Stimulated activated CD4-positive, alpha-beta T cell treated with anti-CD3 and anti-CD28 coated beads, Interleukin-1b, Interleukin-23, amount 100 ng/mL, for 4 hours (primary cell): ENCODE measurements at regions not wholly inside any gene's neighbourhood (a gene's known extent, or its start where the extent isn't known, plus 50 kb on each side); places are given as distances from the start of the nearest gene placed in this dataset.

ENCODE experiments used
- DNase-seq, 2 donors: peaks; one replicate each; pipeline ENCODE4 v3.0.0-alpha.2; 2020; ENCODE audit warnings: low read depth in 2 of 2

DNA sequence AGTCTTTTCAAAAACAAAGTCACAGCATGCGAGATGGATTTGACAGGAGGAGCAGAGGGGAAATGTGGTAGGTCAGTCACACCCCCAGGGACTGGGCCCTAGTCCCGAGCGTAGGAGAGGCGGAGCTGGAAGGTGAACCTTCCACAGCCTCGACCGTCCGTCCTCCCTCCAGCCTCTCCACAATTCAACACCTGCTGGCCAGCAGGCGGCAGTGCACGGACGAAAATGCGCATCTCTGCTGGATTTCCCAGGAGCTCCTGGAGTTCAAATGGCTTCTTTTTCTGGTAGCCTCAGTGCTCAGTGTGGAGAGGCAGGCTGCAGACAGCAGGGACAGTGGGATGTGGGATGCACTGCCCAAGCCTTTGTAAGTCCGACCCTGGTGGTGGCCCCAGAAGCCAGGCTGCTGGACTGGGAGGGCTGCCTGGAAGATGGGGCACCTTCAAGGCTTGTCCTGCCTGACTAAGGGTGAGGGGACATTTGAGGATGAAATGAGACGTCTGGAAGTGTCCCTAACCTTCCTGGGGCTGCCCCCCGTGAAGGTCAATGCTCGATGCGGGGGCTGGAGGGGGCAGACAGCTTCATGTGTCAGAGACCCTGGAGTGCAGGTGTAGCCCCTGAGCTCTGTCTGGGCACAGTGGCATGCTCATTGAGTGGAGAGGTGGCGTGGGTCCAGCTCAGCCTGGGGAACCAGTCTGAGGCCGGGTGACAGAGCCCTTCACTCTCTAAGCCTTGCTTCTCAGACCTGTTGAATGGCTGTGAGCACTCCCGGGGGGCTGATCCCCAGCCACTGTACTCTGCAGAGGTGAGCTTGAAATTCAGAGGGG lies 189.5 kb downstream of the TFCP2L1 start:
- no peak for DNase-seq

DNA sequence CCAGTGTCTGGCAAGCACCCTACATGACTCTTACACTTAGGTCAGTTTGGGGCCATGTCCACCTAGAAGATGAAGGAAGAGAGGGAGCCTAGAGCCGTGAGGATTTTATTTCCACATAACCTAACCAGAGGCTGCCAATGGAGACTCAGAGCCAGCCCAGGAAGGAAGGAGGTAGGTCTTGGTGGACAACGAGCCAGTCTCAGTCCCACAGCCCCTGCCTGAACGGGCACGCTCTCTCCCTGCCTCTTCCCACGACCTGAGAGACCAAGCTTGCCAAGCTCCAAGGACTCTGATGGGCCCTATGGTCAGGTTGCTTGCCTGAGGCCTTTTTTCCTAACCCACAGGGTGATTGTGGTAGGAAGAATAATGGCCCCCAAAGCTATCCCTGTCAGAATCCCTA lies 188.4 kb downstream of the TFCP2L1 start:
- DNase-seq: no peak

DNA sequence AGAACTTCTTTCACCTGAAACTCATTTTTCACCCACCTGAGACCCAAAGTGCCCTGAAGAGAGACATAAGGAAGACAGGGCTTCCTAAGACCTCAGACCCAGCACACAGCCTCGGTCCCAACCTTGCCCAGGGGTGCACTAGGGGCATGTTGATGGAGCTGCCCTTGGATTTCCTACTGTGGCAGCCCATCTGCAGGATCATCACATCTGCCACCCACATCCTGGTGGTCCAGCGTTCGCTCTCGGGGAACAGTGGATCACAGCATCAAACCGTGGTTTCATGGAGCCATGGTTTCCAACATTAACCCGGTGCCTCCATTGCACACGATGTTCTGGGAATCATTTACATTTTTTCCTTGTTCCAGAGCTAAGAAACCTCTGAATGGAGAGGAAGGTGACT lies 186.4 kb downstream of the TFCP2L1 start:
- no peak for DNase-seq

DNA sequence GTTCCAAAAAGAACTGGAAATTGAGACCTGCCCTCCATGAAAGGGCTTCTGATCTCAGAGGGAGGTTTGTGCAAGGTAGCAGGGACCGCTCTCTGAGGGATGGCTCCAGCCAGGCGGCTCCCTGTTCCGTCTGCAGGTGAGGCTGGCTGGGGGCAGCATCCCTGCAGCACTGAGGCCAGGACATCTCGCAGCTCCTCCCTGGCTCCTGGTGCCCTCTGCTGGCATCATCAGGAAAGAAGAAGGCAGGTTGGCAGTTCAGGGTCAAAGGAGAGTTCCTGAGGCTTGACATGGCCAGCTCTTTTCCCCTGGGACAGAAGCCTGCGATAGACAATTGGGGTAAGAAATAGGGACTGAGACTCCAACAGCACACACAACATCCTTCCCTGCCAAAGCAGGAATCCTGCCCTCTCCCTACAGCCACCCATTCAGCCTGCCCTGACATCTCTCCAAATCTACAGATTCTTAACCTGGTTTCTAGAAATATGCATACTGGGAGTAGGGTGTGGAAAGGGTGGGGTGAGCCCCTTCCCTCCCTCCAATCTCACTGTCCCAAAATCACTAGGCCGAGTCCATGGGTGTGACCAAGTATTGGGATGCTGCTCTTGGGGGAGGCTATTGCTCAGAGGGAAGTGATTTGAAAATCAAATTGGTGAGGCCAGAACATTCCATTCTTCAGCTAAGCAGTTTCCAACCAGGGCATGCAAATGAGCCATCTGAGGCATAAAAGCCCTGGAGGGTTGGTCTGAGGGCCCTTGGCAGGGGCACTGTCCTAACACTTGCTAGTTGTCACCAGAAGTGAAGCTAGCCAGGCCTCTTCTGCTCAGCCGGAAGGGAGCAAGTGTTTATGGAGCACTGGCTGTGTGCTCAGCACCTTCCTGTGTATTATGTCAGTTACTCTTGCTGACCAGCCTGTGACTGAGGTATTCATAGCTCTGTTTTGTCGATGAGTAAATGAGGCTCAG lies 185.4 kb downstream of the TFCP2L1 start:
- no peak for DNase-seq

DNA sequence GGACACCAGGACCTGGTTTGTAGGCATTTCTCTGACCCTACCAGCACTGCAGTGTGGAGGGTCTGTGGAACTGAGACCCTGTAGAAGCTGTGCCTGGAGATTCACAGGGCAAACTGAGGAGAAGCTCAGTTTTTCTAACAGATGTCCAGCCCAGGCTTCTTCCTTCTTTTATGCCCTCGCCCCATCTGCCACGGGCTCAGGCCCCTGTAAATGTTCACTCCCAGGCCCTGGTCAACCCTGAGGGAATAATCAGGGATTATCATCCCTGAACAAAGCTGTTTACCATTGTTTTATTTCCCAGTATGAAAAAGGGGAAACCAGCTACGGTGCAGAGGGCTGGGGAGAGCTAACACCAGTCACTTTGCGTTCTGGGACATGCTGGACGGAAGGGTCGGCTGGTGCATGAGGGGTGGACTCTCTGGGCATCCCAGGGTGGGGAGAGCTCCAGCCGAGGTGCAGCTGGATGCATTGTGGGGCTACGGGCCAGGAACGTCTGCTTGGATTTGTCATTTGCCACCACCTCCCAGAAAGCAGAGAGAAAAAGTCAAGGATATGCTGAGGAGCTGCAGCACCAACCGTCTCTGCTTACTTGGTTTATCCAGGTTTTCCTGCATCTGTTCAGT lies 183.8 kb downstream of the TFCP2L1 start:
- DNase-seq: no peak

DNA sequence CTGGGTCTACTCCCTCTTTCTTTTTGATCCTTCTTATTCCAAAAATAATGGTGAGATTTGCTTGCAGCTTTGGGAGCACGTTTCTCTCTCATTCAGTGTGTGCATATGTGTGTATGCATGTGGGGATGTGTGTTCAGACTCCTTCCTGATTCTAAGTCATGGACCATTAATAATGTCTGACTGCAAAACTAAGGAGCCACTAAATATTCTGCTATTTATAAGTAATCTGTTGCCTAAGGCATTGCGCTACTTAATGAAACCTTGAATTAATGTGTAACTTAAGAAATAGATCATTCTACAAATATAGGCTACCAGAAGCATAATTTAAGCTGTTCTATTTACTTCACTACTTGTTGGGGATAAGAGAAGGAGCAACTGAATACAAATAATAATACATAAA lies 182.1 kb downstream of the TFCP2L1 start:
- DNase-seq: no peak

DNA sequence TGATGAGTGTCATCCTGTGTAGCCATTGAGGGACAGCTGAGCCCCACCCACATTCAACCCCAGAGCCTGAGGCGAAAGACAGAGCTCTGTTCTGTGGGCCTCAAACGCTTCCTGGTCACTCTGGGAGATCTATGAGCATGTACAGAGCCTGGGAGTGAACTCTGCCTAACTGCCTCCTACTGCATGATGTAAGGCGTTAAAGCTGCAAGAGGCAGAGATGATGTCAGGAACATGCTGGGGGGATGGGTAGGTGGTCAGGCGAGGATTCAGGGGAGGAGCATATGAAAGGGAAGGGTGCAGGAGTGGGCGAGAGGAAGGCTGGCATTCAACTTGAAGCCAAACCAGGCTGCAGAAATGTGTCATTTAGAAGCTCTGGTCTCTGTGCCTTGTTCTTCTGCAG lies 181.0 kb downstream of the TFCP2L1 start:
- no peak for DNase-seq

DNA sequence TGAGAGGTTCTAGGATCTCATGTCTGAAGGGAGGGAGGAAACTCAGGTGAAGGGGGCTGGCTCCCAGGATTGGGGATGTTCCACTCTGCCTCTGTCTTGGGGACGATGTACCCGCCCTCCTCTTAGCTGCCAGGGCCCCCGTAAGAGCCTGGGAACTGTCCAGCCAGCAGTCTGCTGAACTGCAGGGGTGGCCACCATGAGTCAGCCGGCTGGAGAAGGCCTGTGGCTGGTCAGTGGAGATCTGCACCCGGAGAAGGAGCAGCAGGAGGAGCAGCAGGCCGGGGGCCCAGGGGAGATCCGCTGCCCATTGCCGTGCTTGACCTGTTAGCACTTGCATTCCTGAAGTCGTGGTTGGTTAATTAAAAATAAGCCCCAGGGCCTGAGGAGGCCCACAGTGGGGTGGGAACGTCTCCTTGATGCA lies 180.3 kb downstream of the TFCP2L1 start:
- no peak for DNase-seq

DNA sequence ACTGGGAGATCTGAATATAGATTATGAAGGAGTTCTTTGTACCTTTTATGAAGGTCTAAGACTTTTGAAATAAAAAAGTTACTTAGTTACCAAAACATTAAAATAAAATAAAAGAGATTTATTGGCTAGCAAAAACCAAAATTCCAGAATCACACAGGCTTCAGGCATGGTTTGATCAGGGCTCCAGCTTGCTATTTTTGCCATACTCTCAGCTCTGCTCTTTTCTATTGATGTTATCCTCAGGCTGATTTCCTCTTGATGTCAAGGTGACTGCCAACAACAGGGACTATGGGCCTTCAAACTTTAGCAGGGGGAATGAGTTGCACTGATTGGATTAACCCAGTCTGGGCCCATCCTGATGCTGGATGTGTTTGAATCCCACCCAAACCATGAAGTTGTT lies 174.1 kb downstream of the TFCP2L1 start:
- DNase-seq: no peak

DNA sequence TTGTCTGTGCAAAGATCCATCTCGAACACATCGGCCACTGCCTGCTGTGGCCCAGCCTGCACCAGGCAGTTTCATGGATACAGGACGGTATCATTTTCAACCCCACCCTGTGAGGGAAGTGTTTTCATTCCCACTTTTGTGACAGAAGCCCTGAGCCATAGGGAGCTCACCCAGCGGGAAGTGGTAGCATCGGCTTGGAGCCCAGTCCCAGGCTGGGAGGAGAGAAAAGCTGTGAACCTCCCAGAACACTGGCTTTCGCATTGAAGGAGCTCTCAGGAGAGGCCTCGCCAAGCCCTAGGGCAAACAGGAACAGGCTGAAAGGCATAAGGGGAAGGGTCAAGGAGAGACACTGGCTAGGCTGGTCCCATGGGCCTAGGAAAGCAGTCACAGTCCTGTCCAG lies 166.1 kb downstream of the TFCP2L1 start:
- no peak for DNase-seq

DNA sequence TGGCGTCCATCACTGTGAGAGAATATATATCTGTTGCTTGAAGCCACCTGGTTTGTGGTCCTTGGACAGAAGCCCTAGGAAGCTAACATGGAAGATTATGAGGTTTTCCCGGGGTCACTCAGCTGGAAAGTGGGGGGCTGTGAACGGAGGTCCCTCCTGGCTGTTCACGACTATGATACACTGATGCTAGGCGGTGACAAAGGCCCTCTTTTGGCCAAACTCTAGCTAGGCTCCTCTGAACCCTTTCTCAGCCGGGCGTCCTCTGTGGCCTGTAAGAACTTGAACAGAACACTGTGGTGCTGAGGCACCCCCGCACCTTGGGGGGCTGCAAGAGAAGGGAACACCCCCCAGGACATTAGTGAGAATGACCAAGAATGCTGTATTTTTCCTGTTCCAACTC lies 164.6 kb downstream of the TFCP2L1 start:
- no peak for DNase-seq

DNA sequence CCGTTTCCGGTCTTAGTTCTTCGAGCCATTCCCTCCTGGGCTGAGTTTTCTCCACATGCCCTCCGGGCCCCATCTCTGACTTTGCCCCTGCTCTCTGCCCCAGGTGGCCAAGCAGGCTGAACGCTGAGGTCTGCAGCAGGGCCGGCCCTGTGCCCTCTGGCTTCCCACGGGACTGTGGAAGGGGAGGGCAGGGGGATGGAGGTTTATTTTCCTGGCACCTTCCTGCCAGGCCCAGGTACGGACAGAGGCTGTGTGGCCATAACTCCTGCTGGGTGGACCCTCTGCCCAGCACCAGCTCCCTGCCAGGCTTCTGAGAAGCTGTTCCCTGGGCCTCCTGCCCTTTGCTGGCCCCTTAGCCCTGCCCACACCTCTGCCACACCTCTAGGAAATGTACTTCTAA lies 164.0 kb downstream of the TFCP2L1 start:
- DNase-seq: no peak

DNA sequence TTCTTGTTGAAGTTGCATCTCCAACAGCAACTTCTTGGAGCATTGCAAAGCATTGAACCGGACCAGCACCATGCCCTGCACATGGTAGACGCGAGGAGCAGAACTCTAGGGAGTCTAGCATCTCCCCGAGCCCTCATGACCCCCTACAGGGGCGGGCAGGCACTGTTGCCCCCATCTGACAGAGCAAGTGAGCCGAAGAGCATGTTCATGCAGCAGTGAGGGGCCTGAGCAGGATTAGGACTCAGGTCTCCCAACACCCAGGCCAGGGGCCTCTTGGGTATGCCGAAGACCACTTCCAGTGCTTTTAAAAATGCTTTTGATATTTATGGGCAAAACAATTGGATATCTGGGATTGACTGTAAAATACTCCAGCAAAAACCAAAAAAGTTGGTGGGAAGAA lies 163.3 kb downstream of the TFCP2L1 start:
- DNase-seq: no peak

DNA sequence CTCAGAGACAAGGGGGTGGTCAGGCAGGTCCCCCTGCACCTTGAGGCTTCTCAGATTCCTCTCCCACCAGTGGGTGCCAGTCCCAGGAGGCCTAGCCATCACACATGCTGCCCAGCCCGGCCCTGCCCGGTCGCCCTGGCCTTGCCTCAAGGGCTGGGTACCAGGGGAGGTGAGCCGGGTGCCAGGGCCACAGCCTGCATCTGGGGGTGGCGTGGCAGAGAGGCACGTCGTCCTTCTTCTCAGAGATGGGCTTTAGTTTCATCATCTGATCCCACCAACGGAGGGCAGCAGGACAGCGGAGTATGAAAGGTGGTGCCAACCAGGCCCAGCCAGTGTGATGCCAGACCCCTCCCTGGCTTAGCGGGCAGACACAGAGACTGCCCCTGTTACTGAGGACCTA lies 161.7 kb downstream of the TFCP2L1 start:
- DNase-seq: no peak

DNA sequence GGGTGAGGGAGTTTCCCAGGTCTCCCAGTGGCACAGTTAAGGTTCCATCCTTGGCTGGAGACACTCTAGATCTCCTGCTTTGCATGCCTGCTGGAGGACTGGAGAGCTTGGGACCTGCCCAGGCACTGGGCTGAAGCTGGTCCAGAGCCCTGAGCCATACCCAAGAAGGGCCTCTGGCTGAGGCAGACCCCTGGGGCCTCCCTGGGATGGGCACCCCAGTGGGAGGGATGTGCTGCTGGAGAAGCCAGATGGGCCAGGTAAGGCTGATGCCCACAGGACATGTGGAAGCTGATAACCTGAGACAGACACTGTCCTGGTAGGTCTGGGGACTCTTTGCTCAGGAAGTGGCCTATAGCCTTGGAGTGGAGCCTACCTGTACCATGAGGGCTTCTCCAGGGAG lies 160.7 kb downstream of the TFCP2L1 start:
- DNase-seq: no peak

DNA sequence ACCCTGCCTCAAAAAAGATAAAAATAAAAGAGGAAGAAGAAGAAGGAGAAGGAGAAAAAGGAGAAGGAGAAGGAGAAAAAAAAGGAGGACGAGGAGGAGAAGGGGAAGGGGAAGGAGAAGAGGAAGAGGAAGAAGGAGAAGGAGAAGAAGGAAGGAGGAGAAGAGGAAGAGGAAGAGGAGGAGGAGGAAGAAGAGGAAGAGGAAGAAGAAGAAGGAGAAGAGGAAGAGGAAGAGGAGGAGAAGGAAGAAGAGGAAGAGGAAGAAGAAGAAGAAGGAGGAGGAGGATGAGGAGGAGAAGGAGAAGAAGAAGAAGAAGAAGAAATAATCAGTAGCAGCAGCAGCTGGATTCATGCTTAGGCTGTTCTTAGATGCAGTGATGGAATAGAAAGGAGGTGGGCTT lies 159.7 kb downstream of the TFCP2L1 start:
- DNase-seq: no peak

DNA sequence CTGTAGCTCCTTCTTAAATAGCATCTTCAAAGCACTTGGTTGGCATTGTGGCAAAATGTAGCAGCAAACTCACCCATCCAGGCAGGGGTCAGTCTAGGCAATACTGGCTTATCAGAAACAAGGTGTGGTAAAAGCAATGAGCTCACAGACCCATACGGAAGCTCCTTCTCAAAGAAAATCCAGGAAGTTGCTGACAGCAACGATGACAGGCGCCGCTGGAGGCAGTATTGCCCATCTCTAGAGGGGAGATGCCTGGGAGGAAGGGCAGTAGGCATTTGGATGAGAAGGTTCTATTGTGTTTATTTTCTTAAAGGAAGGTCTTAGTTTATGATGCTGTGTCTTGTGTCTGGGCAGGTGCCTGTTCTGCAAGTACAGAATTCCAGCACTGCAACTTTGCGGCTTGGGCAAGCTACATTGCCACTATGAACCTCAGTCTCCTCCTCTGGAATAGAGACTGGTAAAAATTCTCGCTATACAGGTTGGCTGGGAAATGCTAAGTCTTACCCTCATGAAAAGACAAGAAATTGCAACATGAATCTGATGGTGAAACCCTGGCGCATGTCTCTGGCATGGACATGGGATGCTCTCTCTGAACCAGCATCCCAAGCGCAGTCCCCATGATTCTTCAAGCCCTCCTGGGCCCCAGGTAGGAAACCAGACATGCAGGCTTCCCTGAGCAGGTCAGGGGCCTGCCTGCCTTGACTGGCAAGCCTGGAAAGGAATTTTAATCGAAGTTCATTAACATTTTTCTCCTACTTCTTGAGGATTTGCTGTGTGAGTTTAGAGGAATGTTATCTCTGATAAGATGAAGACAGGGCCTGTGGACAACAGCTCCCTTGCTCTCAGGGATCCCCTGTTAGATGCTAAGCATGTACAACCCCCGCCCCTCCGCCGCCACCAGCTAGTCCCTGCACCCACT lies 156.0 kb downstream of the TFCP2L1 start:
- no peak for DNase-seq

DNA sequence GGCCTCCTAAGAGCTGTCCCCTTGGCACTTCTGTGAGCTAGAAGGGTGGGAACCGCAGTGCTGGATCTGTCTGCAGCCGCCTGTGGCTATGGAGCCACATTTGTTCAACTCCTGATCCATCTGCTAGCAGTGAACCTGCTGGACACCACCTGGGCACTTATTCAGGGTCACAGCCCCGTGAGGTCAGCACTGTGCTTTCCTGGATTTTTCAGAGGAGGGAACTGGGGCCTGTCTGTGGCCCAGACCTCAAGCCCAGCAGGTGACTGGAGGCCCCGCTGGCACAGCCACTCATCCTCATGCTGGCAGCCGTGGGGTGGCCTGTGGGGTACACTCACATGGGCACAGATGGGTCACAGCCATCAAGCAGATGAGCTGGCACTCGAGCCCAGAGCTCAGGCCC lies 155.3 kb downstream of the TFCP2L1 start:
- DNase-seq: no peak

DNA sequence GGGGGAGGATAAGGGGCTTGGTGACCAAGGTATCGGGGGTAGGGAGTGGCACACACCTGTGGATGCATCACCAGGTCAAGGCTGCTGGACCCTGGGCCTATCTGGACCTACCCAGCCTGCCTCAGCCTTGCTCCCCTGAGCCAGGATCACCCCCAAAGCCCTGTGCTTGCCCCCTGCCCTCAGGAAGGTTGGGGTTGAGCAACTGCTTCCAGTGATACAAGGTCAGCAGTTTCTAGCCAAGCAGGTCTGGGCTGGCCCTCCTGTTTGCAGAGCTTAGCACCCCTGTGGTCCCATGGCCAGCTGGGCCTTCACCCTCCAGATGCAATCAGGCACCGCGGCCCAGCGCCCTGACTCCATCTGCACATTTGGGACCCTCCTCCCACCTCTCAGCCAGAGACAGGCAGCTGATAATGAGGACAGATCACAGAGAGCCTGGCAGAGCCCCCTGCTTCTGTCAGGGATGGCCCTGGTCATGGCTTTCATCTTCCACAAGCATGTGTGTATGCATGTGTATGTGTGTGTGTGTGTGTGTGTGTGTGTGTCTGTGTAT lies 154.6 kb downstream of the TFCP2L1 start:
- DNase-seq: no peak

DNA sequence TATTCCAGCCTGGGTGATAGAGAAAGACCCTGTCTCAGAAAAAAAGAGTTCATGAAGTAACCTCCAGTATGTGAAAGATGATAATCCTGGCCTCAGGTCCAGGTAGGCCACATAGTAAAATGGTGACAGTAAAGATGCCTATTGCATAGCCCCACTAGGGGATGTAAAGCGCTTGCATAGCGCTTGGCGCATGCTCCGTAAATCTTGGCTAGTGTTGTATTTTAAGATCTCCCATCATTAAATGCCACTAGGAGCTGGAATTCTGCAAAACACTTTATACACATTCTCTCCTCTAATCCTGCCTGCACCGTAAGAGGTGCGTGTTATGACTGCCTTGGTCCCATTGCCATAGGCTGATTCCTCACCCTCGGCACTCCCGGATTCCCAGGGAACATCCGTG lies 153.6 kb downstream of the TFCP2L1 start:
- no peak for DNase-seq
